GM12891 (cell line): ENCODE measurements at regions not wholly inside any gene's neighbourhood (a gene's known extent, or its start where the extent isn't known, plus 50 kb on each side); places are given as distances from the start of the nearest gene placed in this dataset.

Experiments
- PAX5 ChIP-seq: IDR thresholded peaks from 2 replicates; pipeline ENCODE4 v1.6.1; 2011; ENCODE audit warnings: low read length, moderate library complexity, mild to moderate bottlenecking; ENCODE audit not compliant: insufficient read depth, severe bottlenecking
- POLR2A ChIP-seq: IDR thresholded peaks from 2 replicates; pipeline ENCODE4 v1.6.1; 2011; ENCODE audit warnings: low read depth, low read length, control low read depth
- POLR2AphosphoS5 ChIP-seq: IDR thresholded peaks from 2 replicates; pipeline ENCODE4 v1.6.1; 2011; ENCODE audit warnings: low read depth, low read length, control low read depth
- SPI1 ChIP-seq: IDR thresholded peaks from 2 replicates; pipeline ENCODE4 v1.6.1; 2011; ENCODE audit warnings: low read depth, low read length, control low read depth
- TAF1 ChIP-seq: IDR thresholded peaks from 2 replicates; pipeline ENCODE4 v1.6.1; 2011; ENCODE audit warnings: low read depth, low read length, control low read depth

DNA sequence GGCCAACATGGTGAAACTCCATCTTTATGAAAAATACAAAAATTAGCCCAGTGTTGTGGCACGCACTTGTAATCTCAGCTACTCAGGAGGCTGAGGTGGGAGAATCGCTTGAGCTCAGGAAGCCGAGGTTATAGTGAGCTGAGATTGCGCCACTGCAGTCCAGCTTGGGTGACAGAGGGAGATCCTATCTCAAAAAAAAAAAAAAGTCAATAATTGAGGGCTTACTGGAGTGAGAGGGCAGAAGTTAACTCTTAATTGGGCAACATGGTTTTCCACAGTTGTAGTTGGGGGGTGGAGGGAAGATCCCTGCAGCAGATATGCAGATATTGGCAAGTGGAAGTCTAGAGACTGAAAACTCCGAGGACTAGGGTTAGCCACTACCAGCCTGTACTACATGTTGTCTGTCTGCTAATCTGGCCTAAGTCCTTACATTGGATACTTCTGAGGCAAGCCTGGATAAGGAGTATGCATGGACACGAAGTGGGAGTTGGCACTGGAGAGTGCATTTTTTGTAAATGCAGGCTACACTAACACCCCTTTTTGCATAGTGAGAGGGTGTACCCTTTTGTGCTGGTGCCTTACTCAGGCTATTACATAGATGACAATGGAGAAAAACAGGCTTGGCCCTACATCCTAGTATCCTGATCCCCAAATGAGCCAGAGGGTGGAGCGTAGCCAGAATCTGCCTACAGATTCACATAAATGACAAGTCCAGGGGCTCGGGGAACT, 89.0 kb upstream of the NIPBL start:
- no peak for TF ChIP-seq TAF1
- no peak for TF ChIP-seq POLR2AphosphoS5
- TF ChIP-seq POLR2A, result no peak
- TF ChIP-seq PAX5, result no peak
- TF ChIP-seq SPI1, result no peak
